GM19438 (cell line): ENCODE measurements at regions not wholly inside any gene's neighbourhood (a gene's known extent, or its start where the extent isn't known, plus 50 kb on each side); places are given as distances from the start of the nearest gene placed in this dataset.
"Not testable (repeated sequence)": the region's sequence is repeated elsewhere in the genome, so short reads cannot be mapped to it uniquely, and the experiment has no call there.

Source experiments
- ATAC-seq: cut with Tn5 transposase; IDR thresholded peaks from one replicate; pipeline ENCODE4 v1.9.1; 2021; ENCODE audit warnings: low read depth; ENCODE audit not compliant: unreplicated experiment

DNA sequence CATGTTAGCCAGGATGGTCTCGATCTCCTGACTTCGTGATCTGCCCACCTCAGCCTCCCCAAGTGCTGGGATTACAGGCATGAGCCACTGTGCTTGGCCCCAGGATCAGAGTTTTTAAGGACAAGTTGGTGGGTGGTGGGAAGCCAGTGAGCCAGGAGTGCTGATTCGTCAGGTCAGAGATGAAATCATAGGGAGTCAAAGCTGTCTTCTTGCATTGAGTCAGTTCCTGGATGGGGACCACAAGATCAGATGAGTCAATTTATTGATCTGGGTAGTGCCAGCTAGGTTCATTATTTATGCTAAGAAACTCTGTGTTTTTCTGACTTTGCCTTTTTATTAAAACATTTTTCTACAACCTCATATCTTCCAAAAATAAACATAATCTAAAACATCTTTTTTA is 423.8 kb downstream of the ARL4A start:
- ATAC-seq: no peak

DNA sequence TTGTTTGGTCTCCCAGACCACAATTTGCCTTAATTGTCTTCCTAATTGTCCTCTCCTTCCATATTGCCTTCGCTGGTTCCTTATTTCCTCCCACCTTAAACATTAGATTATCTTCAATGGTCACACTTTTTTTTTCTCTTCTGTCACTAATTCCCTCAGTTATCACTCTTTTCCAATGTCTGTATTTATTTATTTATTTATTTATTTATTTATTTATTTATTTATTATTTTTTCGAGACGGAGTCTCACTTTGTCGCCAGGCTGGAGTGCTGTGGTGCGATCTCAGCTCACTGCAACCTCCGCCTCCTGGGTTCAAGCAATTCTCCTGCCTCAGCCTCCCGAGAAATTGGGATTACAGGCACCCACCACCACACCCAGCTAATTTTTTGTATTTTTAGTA is 426.8 kb downstream of the ARL4A start:
- ATAC-seq: not testable (repeated sequence)

DNA sequence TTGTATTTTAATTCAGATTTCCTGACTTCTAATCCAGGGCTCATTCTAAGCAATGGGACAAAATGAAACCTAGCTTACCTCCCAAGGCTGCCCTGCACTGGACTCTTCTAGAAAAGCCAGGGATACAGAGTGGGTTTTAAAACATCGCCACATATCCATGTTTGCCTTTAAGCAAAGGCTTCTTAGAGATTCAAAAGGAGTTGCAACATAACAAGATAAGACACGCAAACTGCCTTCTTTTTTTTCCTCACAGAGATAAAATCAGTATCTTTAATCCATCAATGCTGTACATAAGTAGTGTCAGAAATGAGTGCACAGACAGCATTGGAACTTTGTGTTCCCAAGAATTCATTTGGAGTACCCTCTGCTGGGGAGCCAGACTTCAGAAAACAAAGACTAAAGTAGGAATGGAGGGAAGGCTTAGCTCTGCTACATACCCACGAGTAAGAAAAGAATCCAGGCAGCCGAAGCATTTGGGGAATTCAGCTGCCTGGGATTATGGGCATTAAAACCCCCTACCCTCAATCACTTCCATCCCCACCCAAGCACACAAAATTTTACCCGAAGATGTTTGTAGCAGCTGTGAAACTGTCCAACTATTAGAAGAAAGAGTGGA is 427.8 kb downstream of the ARL4A start:
- ATAC-seq: no peak

DNA sequence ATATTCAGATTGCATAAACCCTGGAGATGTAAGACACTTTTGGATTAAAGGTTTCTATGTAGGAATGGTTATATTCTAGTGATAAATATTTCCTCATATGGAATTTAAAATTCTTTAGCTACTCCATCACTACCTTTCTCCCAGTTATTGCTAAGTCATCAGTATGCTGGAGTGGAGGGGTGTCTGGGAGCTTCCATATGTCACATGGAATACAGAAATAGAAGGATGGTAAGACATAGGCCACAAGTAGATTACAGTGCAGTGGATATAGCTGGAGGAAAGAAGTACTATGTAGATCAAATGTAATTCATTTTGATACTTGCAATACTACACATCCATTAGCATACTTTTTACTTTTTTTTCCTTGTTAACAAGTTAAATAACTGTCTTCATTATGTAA is 428.4 kb downstream of the ARL4A start:
- no peak for ATAC-seq

DNA sequence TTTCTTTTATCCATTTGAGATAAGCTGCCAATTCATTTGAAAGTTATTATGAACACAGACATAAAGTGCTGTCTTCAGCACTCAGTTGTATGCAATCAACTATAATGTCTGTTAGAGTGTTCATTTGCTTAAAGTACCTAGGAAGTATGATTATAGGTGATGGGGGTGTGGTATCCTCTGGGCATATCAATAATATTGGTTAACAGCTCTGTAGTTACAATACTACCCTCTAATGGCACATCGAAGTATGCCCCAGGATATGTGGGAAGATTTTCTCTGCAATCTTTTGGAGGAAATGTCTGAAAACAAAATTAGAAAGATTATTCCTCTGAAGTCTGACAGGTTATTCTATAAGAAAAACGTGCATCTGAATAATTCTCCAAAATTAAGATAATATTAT is 429.7 kb downstream of the ARL4A start:
- ATAC-seq: no peak

DNA sequence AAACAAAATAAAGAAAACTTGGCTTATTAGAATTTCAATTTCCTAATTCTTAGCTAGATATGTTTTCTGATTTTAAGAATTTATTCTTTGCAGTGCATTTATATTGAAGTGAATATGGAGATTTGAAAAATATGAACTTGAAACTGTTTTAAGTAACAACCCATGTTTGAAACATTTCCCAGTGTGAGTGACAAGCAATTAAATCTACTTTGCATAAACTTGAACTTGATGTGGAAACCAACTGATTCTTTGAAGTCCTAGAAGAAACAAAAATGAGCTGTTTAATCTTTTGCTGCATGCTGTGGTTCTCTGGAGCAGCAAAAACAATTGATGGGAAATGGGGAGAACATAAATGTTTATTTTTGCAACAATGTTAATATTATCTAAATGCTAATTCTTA is 430.2 kb downstream of the ARL4A start:
- ATAC-seq: no peak

DNA sequence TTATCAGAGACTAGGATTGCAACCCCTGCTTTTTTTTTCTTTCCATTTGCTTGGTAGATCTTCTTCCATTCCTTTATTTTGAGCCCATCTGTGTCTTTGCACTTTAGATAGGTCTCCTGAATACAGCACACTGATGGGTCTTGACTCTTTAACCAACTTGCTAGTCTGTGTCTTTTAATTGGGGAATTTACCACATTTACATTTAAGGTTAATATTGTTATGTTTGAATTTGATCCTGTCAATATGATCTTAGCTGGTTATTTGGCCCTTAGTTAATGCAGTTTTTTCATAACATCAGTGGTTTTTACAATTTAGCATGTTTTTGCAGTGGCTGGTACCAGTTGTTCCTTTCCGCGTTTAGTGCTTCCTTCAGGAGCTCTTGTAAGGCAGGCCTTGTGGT is 437.2 kb downstream of the ARL4A start:
- not testable (repeated sequence) for ATAC-seq

DNA sequence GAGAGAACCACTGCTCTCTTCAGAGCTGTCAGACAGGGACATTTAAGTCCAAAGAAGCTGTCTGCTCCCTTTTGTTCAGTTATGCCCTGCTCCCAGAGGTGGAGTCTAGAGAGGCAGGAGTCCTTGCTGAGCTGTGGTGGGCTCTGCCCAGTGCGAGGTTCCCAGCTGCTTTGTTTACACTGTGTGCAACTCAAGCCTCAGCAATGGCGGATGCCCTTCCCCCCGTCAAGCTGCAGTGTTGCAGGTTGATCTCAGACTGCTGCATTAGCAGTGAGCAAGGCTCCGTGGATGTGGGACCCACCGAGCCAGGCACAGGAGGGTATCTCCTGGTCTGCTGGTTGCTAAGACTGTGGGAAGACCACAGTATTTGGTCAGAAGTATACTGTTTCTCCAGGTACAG is 438.9 kb downstream of the ARL4A start:
- no peak for ATAC-seq

DNA sequence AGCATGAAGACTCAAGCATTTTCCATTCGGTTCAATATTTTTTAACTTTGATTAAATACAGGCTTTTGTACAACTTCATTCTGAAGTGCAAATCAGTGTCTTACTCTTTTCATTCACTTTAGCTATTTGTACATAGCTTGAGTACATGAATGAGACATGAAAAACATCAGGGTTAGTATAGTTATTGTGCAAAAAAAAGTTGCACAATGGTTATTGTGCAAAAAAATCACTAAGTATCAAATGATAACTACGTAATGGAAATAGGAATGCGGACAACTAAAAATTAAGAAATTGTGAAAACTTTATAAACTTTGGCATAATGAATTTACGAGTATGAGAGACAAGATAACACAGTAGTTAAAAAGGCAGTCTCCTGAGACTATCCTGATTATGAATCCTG is 442.9 kb downstream of the ARL4A start:
- no peak for ATAC-seq

DNA sequence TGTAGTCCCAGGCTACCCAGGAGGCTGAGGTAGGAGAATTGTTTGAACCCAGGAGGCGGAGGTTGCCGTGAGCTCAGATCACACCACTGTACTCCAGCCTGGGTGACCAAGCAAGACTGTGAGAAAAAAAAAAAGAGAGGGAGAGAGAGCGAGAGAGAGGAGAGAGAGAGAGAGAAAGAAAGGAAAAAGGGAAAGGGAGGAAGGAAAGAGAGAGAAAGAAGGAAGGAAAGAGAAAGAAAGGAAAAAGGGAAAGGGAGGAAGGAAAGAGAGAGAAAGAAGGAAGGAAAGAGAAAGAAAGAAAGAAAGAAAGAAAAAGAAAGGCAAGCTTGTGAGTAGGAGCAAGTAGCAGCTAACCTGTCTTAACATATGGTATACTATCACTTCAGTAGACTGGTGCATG is 443.5 kb downstream of the ARL4A start:
- not testable (repeated sequence) for ATAC-seq

DNA sequence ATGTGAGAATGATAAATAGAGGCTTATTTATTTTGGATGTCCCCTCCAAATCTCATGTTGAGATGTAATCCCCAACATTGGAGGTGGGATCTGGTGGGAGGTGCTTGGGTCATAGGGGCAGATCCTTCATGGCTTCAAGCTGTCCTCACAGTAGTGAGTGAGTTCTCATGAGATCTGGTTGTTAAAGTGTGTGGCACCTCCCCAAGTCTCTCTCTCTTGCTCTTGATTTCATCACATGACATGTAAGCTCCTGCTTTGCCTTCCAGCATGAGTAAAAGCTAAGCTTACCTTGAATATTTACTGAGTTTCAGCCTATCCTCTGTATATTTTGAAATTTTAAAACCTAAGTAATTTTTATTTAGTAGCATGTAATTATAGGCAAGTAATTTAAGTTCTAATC is 444.9 kb downstream of the ARL4A start:
- no peak for ATAC-seq

DNA sequence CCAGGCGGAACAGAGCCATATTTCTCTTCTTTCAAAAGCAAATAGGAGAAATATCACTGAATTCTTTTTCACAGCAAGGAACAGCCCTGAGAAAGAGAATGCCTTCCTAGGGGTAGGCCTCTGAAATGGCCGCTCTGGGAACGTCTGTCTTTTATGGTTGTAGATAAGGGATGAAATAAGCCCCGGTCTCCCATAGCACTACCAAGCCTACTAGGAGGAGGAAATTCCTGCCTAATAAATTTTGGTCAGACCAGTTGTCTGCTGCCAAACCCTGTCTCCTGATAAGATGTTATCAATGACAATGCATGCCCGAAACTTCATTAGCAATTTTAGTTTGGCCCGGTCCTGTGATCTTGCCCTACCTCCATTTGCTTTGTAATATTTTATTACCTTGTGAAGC is 448.9 kb downstream of the ARL4A start:
- not testable (repeated sequence) for ATAC-seq

DNA sequence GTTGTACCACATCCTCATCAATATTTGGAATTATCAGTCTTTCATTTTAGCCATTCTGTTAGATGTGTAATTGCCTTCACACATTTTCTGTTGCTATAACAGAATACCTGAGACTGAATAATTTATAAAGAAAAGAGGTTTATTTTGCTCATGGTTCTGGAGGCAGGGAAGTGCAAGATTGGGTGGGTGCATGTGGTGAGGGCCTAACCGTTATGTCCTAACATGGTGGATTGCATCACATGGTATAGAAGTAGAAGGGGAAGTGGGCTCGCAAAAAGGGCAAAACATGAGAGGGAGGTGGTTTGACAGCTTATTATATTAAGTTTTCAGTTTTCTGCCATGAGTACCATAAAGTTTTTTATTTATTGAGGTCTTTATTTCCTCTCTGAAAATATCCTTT is 452.0 kb downstream of the ARL4A start:
- ATAC-seq: no peak

DNA sequence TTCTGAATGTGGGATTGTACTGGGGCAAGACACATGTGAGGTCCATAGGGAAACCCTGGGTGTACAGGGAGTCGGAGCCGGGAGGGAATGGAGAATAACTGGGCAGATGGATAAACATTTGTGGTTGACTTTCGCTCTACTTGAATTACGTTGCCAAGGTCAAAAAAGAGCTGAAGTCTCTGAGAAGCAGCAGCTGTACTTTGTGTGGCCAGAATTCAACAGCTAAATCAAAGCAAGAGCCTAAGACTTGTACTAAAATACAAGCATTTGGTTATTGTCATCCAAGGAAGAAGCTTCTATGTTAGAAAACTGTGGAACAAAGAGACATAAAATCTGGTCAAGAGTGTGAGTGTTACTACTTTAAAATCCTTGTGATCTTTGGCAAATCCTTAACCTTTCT is 457.2 kb downstream of the ARL4A start:
- ATAC-seq: no peak

DNA sequence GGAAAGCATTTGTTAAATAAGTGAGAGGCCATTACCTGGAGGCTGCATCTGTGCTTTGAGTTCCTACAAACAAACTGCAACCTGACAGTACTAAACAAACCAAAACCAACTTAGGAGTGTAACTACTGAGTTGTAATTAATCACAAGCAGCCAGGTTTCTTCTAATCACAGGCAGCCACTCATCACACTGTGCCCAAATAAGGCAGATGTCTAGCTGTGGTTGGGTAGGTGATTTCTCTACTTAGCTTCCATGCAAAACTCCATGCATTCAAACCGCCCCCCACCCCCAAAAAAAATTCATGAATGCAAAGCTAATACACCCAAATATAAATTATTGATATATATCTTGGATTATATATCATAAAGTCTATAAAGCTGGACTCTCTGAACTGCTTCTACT is 461.1 kb downstream of the ARL4A start:
- no peak for ATAC-seq

DNA sequence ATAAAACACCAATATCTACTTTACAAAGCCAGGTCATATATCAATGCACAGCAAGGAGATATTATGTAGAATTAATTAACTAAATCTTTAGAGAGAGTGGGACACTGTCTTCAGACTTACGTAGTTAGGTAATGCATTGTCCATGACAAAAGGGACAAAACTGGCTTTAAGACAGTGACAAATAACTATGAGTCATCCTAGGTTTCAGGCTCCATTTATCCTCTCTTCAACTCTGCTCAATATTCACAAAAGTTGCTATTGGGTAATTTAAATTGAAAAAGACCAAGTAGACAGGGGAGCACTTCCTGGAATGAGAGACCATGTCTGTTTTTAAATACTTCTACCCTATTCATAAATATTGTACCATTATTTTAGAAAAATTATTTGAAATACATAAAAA is 464.5 kb downstream of the ARL4A start:
- no peak for ATAC-seq

DNA sequence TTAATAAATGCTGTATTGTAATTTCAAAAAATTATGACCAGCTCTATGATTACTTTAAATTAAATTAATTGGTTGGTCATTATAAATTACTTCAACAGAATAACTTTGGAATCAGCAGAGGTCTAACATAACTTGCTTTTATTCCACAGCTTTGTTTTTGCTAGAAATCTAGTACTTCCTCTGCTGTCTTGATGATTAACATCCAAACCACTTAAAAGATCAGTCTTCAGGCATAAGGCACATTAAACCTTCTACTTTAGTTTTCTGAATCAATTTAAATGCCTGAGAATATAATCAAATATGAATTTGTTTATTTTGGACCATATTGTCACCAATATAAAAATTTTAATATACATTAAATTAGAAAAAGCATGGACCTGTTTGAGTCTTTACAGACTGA is 465.3 kb downstream of the ARL4A start:
- no peak for ATAC-seq

DNA sequence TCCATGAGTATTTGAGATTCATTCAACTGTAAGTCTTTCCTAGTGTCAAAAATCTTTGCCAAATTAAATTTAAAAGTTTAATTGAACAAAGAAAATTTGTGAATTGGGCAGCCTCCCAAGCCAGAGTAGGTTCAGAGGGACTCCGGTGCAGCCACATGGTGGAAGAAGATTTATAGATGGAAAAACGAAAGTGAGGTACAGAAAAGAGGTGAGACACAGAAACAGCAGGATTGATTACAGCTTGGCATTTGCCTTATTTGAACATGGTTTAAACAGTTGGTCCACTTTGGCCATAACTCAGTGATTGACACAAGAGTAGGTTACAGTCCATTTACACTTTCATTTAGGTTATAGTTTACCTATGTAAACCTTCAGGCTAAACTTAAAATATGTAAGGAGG is 465.8 kb downstream of the ARL4A start:
- no peak for ATAC-seq

DNA sequence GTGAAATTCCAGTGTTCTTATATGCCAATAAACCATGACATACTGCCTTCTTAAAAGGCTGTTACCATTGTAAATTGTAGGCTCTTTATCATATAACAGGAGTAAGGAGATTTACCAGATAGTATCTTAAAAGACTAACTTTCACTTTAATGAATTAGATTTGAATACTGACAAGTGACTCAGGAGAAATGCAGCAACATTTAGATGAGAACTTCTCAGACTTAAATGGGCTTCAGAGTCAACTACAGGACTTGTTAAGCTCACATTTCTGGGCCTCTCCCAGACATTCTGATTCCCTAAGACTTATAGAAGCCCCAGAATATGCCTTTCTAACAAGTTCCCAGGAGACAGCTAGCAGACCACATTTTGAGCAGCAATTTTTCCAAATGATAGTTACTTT is 466.3 kb downstream of the ARL4A start:
- ATAC-seq: no peak

DNA sequence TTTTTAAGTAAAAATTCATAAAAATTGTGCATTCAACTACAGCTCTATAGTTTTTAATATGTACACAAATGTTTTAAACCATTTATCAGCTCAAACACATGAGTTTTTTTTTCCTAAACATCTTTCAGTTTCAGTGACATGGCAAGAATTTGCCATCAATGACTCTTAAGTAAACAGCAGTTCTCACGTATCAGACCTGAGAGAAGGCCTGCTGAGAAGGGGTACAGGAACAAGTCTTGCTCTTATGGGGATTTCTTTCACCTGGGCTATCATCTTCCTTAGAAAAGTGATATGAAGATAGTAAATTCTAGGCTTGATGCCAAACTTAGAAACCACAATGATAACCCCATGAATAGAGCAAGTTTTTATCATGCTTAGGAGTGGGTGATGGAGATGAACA is 467.8 kb downstream of the ARL4A start:
- ATAC-seq: no peak

DNA sequence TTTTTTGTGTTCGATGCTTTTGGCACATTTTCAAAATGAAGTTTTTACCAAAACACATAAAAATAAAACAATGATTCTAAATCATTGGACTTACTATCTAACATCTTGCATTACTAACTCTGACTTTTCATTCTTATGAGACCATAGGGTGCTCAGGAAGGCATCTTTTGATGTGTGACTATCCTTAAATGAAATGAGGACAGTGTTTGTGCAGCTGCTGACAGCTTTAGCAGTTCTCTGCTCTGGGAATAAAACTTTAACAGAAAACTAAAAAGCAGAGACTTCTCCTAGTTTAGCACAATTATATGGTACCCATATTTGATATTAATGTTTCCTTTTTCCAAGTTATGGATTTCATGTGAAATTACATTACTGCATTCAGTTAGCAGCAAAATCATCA is 471.6 kb downstream of the ARL4A start:
- ATAC-seq: no peak

DNA sequence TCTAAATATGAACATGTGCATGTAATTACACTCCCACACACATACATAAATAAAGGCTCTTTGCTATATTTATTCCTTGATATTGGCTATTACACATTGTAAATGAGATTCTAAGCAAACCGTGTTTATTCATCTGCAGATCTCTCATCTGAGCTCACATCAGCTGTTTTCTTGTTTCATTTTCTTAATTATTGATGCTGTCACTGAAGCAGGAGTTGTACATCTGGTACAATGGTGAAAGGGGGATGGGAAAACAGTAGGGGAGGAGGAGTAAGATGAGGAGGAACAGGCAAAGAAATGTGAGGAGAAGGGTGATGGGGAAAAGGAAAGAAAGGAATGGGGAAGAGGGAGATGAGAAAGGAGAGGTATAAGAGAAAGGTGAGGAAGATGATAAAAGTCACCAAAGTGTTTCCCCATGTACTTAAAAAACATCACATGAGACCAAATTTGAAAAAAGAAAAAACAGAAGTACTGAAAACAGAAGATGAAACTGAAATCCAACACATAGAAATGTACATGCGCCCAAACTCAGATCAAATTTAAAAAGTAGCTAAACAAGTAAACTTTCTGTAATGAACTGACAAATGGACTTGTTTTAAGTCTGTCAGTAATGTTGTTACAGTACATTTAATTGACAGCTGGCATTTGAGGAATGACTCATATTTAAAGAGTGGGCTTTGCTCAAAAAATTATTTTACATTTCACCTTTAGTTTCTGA is 472.2 kb downstream of the ARL4A start:
- peak; percentile 54 for ATAC-seq

DNA sequence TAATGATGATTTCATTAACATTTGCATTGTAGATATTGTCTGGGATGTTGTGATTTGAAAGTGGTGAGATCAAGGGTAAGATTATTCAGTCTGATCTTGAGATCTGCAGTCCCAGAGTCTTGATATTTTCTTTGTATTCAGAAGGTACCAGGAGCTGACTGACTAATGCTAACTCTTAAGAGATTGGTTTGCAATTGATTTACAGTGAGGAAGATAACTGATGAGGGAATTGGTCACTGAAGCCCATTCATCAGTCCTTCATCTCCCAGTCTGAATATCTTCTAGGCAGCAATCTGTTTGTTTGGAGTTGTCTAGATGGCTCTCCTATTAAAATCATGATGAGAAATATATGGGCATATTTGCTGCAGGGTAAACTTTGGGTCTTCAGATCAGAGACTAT is 473.7 kb downstream of the ARL4A start:
- ATAC-seq: no peak
